Neuronal stem cell (in vitro differentiated cells): ENCODE measurements at regions not wholly inside any gene's neighbourhood (a gene's known extent, or its start where the extent isn't known, plus 50 kb on each side); places are given as distances from the start of the nearest gene placed in this dataset.

Experiments used
- DNase-seq: peaks from one replicate; pipeline ENCODE4 v3.0.0-alpha.2; 2013; ENCODE audit warnings: low spot score
- H2AFZ ChIP-seq: one replicate; pipeline ENCODE4 v1.6.1; 2013; ENCODE audit warnings: mild to moderate bottlenecking, low read length, inconsistent platforms
- H2AK5ac ChIP-seq: 2 replicates; pipeline ENCODE4 v1.6.1; 2013; ENCODE audit warnings: low read depth, mild to moderate bottlenecking, inconsistent platforms, low read length, moderate library complexity, mixed read lengths
- H2BK120ac ChIP-seq: 2 replicates; pipeline ENCODE4 v1.6.1; 2013; ENCODE audit warnings: low read depth, mild to moderate bottlenecking, inconsistent platforms, low read length, moderate library complexity, mixed read lengths
- H2BK12ac ChIP-seq: one replicate; pipeline ENCODE4 v1.6.1; 2013; ENCODE audit warnings: low read length, inconsistent platforms
- H2BK15ac ChIP-seq: 2 replicates; pipeline ENCODE4 v1.6.1; 2013; ENCODE audit warnings: mild to moderate bottlenecking, low read length, inconsistent platforms, mixed read lengths
- H2BK5ac ChIP-seq: one replicate; pipeline ENCODE4 v1.6.1; 2013; ENCODE audit warnings: inconsistent platforms, mild to moderate bottlenecking, low read length, moderate library complexity
- H3K14ac ChIP-seq: one replicate; pipeline ENCODE4 v1.6.1; 2013; ENCODE audit warnings: low read length, inconsistent platforms
- H3K18ac ChIP-seq: 2 replicates; pipeline ENCODE4 v1.6.1; 2013; ENCODE audit warnings: low read length, inconsistent platforms
- H3K23ac ChIP-seq: 2 replicates; pipeline ENCODE4 v1.6.1; 2013; ENCODE audit warnings: low read depth, mild to moderate bottlenecking, mixed read lengths, low read length, inconsistent platforms; ENCODE audit not compliant: poor library complexity
- H3K27ac ChIP-seq: replicated peaks from 3 replicates; pipeline ENCODE4 v1.5.1; 2013; ENCODE audit warnings: low read length, inconsistent platforms
- H3K27me3 ChIP-seq, 3 experiments: 2 replicates each; pipeline ENCODE4 v1.6.1; 2013; ENCODE audit warnings: low read length in 3 of 3, mild to moderate bottlenecking in 2 of 3, inconsistent platforms in 1 of 3, low read depth in 1 of 3, mixed read lengths in 1 of 3, moderate library complexity in 1 of 3; ENCODE audit not compliant: control insufficient read depth in 3 of 3, insufficient read depth in 3 of 3
- H3K36me3 ChIP-seq, 2 donors: replicated peaks in 1 of 2; 2 replicates each; pipeline ENCODE4 v1.6.1; 2013; ENCODE audit warnings: low read length in 2 of 2; ENCODE audit not compliant: control insufficient read depth in 2 of 2, insufficient read depth in 2 of 2
- H3K4ac ChIP-seq: 2 replicates; pipeline ENCODE4 v1.6.1; 2013; ENCODE audit warnings: inconsistent platforms, mild to moderate bottlenecking, low read length, moderate library complexity
- H3K4me1 ChIP-seq, 2 donors: 1 replicate in 1 of 2; 2 replicates in 1 of 2; pipeline ENCODE4 v1.6.1; 2013; ENCODE audit warnings: low read length in 2 of 2, low read depth in 1 of 2; ENCODE audit not compliant: control insufficient read depth in 2 of 2, insufficient read depth in 1 of 2
- H3K4me2 ChIP-seq: one replicate; pipeline ENCODE4 v1.6.1; 2013; ENCODE audit warnings: mild to moderate bottlenecking, low read length, inconsistent platforms; ENCODE audit not compliant: insufficient read depth, poor library complexity, severe bottlenecking
- H3K4me3 ChIP-seq, 2 donors: 2 replicates each; pipeline ENCODE4 v1.5.1; 2013; ENCODE audit warnings: low read length in 2 of 2, mild to moderate bottlenecking in 2 of 2, inconsistent platforms in 1 of 2, moderate library complexity in 1 of 2
- H3K79me1 ChIP-seq: one replicate; pipeline ENCODE4 v1.6.1; 2013; ENCODE audit warnings: low read depth, mild to moderate bottlenecking, inconsistent platforms, low read length, moderate library complexity
- H3K9ac ChIP-seq: one replicate; pipeline ENCODE4 v1.6.1; 2013; ENCODE audit warnings: mild to moderate bottlenecking, low read depth, low read length, inconsistent platforms; ENCODE audit not compliant: poor library complexity
- H3K9me3 ChIP-seq, 2 donors: replicated peaks in 1 of 2; 2 replicates each; pipeline versions ENCODE3 to v1.6.1; 2013; ENCODE audit warnings: low read length in 2 of 2, mild to moderate bottlenecking in 2 of 2, inconsistent platforms in 1 of 2, low read depth in 1 of 2, mixed read lengths in 1 of 2, moderate library complexity in 1 of 2; ENCODE audit not compliant: control insufficient read depth in 2 of 2, insufficient read depth in 1 of 2
- H4K8ac ChIP-seq: one replicate; pipeline ENCODE4 v1.6.1; 2013; ENCODE audit warnings: low read depth, mild to moderate bottlenecking, inconsistent platforms, low read length, moderate library complexity
- H4K91ac ChIP-seq: one replicate; pipeline ENCODE4 v1.6.1; 2013; ENCODE audit warnings: low read length, low read depth, mild to moderate bottlenecking, inconsistent platforms; ENCODE audit not compliant: poor library complexity
- WGBS, 2 donors: extraction: QIAGEN DNeasy Blood & Tissue Kit; methylation state at CpG; one replicate each; pipeline ENCODE4 v1.1.7; 2013; ENCODE audit warnings: missing lambda C conversion rate in 2 of 2, mixed read lengths in 1 of 2; ENCODE audit not compliant: insufficient read length in 2 of 2, insufficient replicate concordance in 1 of 2; ENCODE audit errors: extremely low coverage in 2 of 2; 5-methylcytosine and 5-hydroxymethylcytosine counted together

- H3K23ac ChIP-seq = no peak overlapping the region
- no peaks in the 10 kb centered on the region for H3K4me1 ChIP-seq
- no peak overlapping the region for H3K27ac ChIP-seq
- H2AK5ac ChIP-seq = no peak overlapping the region
- H3K36me3 ChIP-seq = no peaks in the 10 kb centered on the region
- H3K4ac ChIP-seq = no peak overlapping the region
- no peak overlapping the region for H4K91ac ChIP-seq
- no peak overlapping the region for H2BK12ac ChIP-seq
- H3K79me1 ChIP-seq = no peaks in the 10 kb centered on the region
- H3K4me2 ChIP-seq = no peak overlapping the region
- H2BK120ac ChIP-seq = no peak overlapping the region
- no peak overlapping the region for H3K4me3 ChIP-seq
- H2BK15ac ChIP-seq = no peak overlapping the region
- no peaks in the 10 kb centered on the region for H3K27me3 ChIP-seq
- no peak overlapping the region for H3K18ac ChIP-seq
- H2AFZ ChIP-seq = peak overlapping the region; percentile 13
- no CpG with 5 or more reads among the region's 5 CpGs for WGBS, 2 donors
- H2BK5ac ChIP-seq = no peak overlapping the region
- H3K9me3 ChIP-seq = no peaks in the 10 kb centered on the region
- H3K14ac ChIP-seq = no peak overlapping the region
- H3K9ac ChIP-seq = no peak overlapping the region
- no peak overlapping the region for H4K8ac ChIP-seq
- DNase-seq = no peak
Observed at GRCh38 chr9:30301271-30301963, 2083.0 kb upstream of the ACO1 start.

- no peak for DNase-seq
- Histone ChIP-seq H3K27ac (no peak overlapping the region), H2BK120ac (no peak overlapping the region), H3K18ac (no peak overlapping the region), H2AK5ac (no peak overlapping the region), H4K8ac (no peak overlapping the region), H2BK5ac (no peak overlapping the region), H2BK15ac (no peak overlapping the region), H3K14ac (no peak overlapping the region), H3K36me3 (no peaks in the 10 kb centered on the region), H3K23ac (no peak overlapping the region), H2AFZ (no peak overlapping the region), H3K79me1 (no peaks in the 10 kb centered on the region), H3K9me3 (no peaks in the 10 kb centered on the region), H2BK12ac (no peak overlapping the region), H3K4ac (no peak overlapping the region), H3K9ac (no peak overlapping the region), H4K91ac (no peak overlapping the region), H3K27me3 (no peaks in the 10 kb centered on the region), H3K4me3 (no peak overlapping the region), H3K4me2 (no peak overlapping the region), H3K4me1 (no peaks in the 10 kb centered on the region)
- WGBS, 2 donors = no CpG with 5 or more reads among the region's 2 CpGs
Observed at GRCh38 chr9:30310711-30311110, 2073.7 kb upstream of the ACO1 start.

DNA sequence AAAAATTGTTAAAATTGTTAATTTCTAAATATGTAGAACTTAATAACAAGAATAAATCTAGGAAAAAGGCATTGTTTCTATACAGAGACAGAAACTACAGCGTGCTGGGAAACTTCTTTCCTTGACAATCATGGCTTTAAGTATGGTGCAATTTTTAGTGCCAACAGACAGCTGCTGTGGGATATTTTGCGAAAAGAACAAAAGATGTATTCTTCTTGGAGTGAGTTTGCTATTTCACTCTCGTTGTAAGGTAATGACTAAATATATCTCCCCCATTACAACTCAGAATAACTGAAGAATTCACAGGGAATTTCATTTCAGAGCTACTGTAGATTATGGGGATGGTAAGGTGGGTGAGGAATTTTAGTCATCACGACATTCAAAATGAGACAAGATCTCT lies 2055.0 kb upstream of the ACO1 start:
- Histone ChIP-seq H2BK5ac (no peak overlapping the region), H3K9ac (no peak overlapping the region), H3K9me3 (no peaks in the 10 kb centered on the region), H3K4me3 (no peak overlapping the region), H2AFZ (no peak overlapping the region), H3K18ac (no peak overlapping the region), H3K27ac (no peak overlapping the region), H2BK15ac (no peak overlapping the region), H3K27me3 (no peaks in the 10 kb centered on the region), H4K91ac (no peak overlapping the region), H3K23ac (no peak overlapping the region), H3K4ac (no peak overlapping the region), H3K4me2 (no peak overlapping the region), H3K4me1 (no peaks in the 10 kb centered on the region), H3K36me3 (no peaks in the 10 kb centered on the region), H2AK5ac (no peak overlapping the region), H3K79me1 (no peaks in the 10 kb centered on the region), H2BK12ac (no peak overlapping the region), H2BK120ac (no peak overlapping the region), H3K14ac (no peak overlapping the region), H4K8ac (no peak overlapping the region)
- DNase-seq = no peak
- WGBS, 2 donors = no CpG with 5 or more reads among the region's 4 CpGs

GRCh38 chr9:30348904-30349303 lies 2035.5 kb upstream of the ACO1 start:
- no peak overlapping the region for H2BK5ac ChIP-seq
- no peak overlapping the region for H3K4me2 ChIP-seq
- H2BK15ac ChIP-seq = no peak overlapping the region
- peak overlapping the region; percentile 47 for H3K14ac ChIP-seq
- H3K4me3 ChIP-seq = no peak overlapping the region
- H3K9me3 ChIP-seq = peaks cover 0 to 2% of the 10 kb centered on the region in 2 donors
- no peaks in the 10 kb centered on the region for H3K4me1 ChIP-seq
- no peak overlapping the region for H2BK120ac ChIP-seq
- WGBS, 2 donors = no CpG with 5 or more reads among the region's 15 CpGs
- no peak overlapping the region for H3K27ac ChIP-seq
- no peak overlapping the region for H3K4ac ChIP-seq
- H3K27me3 ChIP-seq = no peaks in the 10 kb centered on the region
- H4K8ac ChIP-seq = no peak overlapping the region
- H3K9ac ChIP-seq = no peak overlapping the region
- no peak for DNase-seq
- no peaks in the 10 kb centered on the region for H3K79me1 ChIP-seq
- no peak overlapping the region for H4K91ac ChIP-seq
- H2AFZ ChIP-seq = no peak overlapping the region
- H3K36me3 ChIP-seq = no peaks in the 10 kb centered on the region
- no peak overlapping the region for H2BK12ac ChIP-seq
- peak overlapping the region; percentile 4 for H3K18ac ChIP-seq
- H3K23ac ChIP-seq = no peak overlapping the region
- no peak overlapping the region for H2AK5ac ChIP-seq
